ENCODE measurements at regions not wholly inside any gene's neighbourhood (a gene's known extent, or its start where the extent isn't known, plus 50 kb on each side); places are given as distances from the start of the nearest gene placed in this dataset.

- no peak for DNase-seq
These were observed 221.6 kb downstream of the CD83 start for GRCh38 chr6:14339172-14339571.

GRCh38 chr6:14339711-14340584 lies 222.4 kb downstream of the CD83 start:
- no peak for DNase-seq

GRCh38 chr6:14344486-14344885 lies 226.9 kb downstream of the CD83 start:
- DNase-seq, result no peak

- DNase-seq, result peak in 2 of 3 donors; percentile 45 to 48
These were observed 230.8 kb downstream of the CD83 start for GRCh38 chr6:14348389-14348788.

GRCh38 chr6:14349507-14349906 lies 231.9 kb downstream of the CD83 start:
- DNase-seq, result no peak

GRCh38 chr6:14350210-14350609 lies 232.6 kb downstream of the CD83 start:
- DNase-seq, result no peak

- DNase-seq, result no peak
These were observed 235.7 kb downstream of the CD83 start for GRCh38 chr6:14353281-14353680.

- peak in 1 of 3 donors; percentile 6 for DNase-seq
These were observed 236.2 kb downstream of the CD83 start for GRCh38 chr6:14353798-14354197.

GRCh38 chr6:14354919-14355572 lies 237.5 kb downstream of the CD83 start:
- DNase-seq, result peak; percentile 77 to 83 (median 78)

- DNase-seq, result peak; percentile 6 to 34 (median 25)
These were observed 241.9 kb downstream of the CD83 start for GRCh38 chr6:14359438-14359837.

- DNase-seq, result no peak
These were observed 243.0 kb downstream of the CD83 start for GRCh38 chr6:14360565-14360964.

GRCh38 chr6:14361297-14361696 lies 243.7 kb downstream of the CD83 start:
- DNase-seq, result no peak

- DNase-seq, result no peak
These were observed 244.5 kb downstream of the CD83 start for GRCh38 chr6:14361956-14362587.

GRCh38 chr6:14364370-14364769 lies 246.8 kb downstream of the CD83 start:
- no peak for DNase-seq

GRCh38 chr6:14365393-14365792 lies 247.8 kb downstream of the CD83 start:
- no peak for DNase-seq

- DNase-seq, result no peak
These were observed 248.7 kb downstream of the CD83 start for GRCh38 chr6:14366315-14366714.

GRCh38 chr6:14366872-14367271 lies 249.3 kb downstream of the CD83 start:
- DNase-seq, result no peak

GRCh38 chr6:14367296-14367695 lies 249.7 kb downstream of the CD83 start:
- DNase-seq, result no peak

- DNase-seq, result no peak
These were observed 252.1 kb downstream of the CD83 start for GRCh38 chr6:14369717-14370116.

GRCh38 chr6:14371530-14371929 lies 254.0 kb downstream of the CD83 start:
- DNase-seq, result peak; percentile 38 to 46 (median 43)

- DNase-seq, result no peak
These were observed 255.3 kb downstream of the CD83 start for GRCh38 chr6:14372734-14373489.

GRCh38 chr6:14373648-14374437 lies 256.3 kb downstream of the CD83 start:
- no peak for DNase-seq
